GM18909 (cell line): ENCODE measurements at regions not wholly inside any gene's neighbourhood (a gene's known extent, or its start where the extent isn't known, plus 50 kb on each side); places are given as distances from the start of the nearest gene placed in this dataset.

Experiments used
- ATAC-seq: cut with Tn5 transposase; IDR thresholded peaks from one replicate; pipeline ENCODE4 v1.9.1; 2021; ENCODE audit warnings: mild to moderate bottlenecking; ENCODE audit not compliant: unreplicated experiment, poor library complexity

GRCh38 chrX:10045327-10046000 lies 78.3 kb downstream of the CLDN34 start:
- no peak for ATAC-seq

- ATAC-seq: no peak
These were observed 80.0 kb downstream of the CLDN34 start for GRCh38 chrX:10047133-10047532.

- ATAC-seq: no peak
These were observed 80.5 kb downstream of the CLDN34 start for GRCh38 chrX:10047631-10048030.

- no peak for ATAC-seq
These were observed 80.9 kb downstream of the CLDN34 start for GRCh38 chrX:10048076-10048475.

- no peak for ATAC-seq
These were observed 81.5 kb downstream of the CLDN34 start for GRCh38 chrX:10048707-10049106.

GRCh38 chrX:10049236-10049635 lies 82.1 kb downstream of the CLDN34 start:
- no peak for ATAC-seq

- ATAC-seq: no peak
These were observed 83.3 kb downstream of the CLDN34 start for GRCh38 chrX:10050481-10050880.

GRCh38 chrX:10051866-10052480 lies 84.8 kb downstream of the CLDN34 start:
- no peak for ATAC-seq

GRCh38 chrX:10052906-10053625 lies 85.9 kb downstream of the CLDN34 start:
- no peak for ATAC-seq

GRCh38 chrX:10054396-10054795 lies 87.2 kb downstream of the CLDN34 start:
- no peak for ATAC-seq

GRCh38 chrX:10055430-10055829 lies 88.3 kb downstream of the CLDN34 start:
- ATAC-seq: no peak

GRCh38 chrX:10062352-10062751 lies 94.4 kb upstream of the CLCN4 start:
- ATAC-seq: peak; percentile 82

GRCh38 chrX:10062980-10063379 lies 93.8 kb upstream of the CLCN4 start:
- ATAC-seq: no peak

GRCh38 chrX:10064736-10065135 lies 92.0 kb upstream of the CLCN4 start:
- no peak for ATAC-seq

- ATAC-seq: no peak
These were observed 85.9 kb upstream of the CLCN4 start for GRCh38 chrX:10070714-10071436.

GRCh38 chrX:10071451-10072144 lies 85.2 kb upstream of the CLCN4 start:
- ATAC-seq: no peak

GRCh38 chrX:10072786-10073568 lies 83.8 kb upstream of the CLCN4 start:
- no peak for ATAC-seq

GRCh38 chrX:10073671-10074070 lies 83.1 kb upstream of the CLCN4 start:
- ATAC-seq: no peak

- ATAC-seq: no peak
These were observed 82.4 kb upstream of the CLCN4 start for GRCh38 chrX:10074241-10074941.
